ENCODE measurements at regions not wholly inside any gene's neighbourhood (a gene's known extent, or its start where the extent isn't known, plus 50 kb on each side); places are given as distances from the start of the nearest gene placed in this dataset.

DNA sequence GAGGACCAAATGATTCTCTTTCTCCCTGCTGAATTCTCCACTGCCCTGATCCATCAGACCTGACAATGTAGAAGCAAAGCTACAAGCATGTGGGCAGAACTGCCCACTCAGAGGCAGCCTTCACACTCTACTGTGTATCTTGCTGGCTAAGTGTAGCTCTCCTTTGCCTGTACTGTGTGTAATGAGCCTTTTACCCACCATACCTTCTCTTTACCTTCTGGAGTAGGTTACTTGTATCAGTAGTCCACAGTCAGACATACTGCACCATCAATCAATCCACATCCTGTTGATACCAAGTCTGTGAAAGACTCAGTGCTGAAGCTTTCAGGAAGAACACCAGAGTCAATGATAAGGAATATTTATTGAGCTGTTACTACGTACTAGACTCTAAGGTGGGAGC lies 440.7 kb upstream of the ARHGEF26 start:
- no peak for ATAC-seq
- TF ChIP-seq, protein P1, sequence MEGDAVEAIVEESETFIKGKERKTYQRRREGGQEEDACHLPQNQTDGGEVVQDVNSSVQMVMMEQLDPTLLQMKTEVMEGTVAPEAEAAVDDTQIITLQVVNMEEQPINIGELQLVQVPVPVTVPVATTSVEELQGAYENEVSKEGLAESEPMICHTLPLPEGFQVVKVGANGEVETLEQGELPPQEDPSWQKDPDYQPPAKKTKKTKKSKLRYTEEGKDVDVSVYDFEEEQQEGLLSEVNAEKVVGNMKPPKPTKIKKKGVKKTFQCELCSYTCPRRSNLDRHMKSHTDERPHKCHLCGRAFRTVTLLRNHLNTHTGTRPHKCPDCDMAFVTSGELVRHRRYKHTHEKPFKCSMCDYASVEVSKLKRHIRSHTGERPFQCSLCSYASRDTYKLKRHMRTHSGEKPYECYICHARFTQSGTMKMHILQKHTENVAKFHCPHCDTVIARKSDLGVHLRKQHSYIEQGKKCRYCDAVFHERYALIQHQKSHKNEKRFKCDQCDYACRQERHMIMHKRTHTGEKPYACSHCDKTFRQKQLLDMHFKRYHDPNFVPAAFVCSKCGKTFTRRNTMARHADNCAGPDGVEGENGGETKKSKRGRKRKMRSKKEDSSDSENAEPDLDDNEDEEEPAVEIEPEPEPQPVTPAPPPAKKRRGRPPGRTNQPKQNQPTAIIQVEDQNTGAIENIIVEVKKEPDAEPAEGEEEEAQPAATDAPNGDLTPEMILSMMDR (IDR thresholded peaks at IDR 0.05), result no peak
- TF ChIP-seq POLR2A (IDR thresholded peaks at IDR 0.05), result no peak
- WGBS, 2 donors, result 47 to 64% methylated on average over 1 of the region's 1 CpG
- intact Hi-C loops (cut with DNase I), result no loop called here
- Histone ChIP-seq H3K4me1 (no peaks in the 10 kb centered on the region), H3K36me3 (replicated peaks in 1 of 2; ENCODE audit: insufficient read depth in 1 of 2, low read depth in 2 of 2) (no peaks in the 10 kb centered on the region), H3K9me3 (no peaks in the 10 kb centered on the region), H3K27me3 (no peaks in the 10 kb centered on the region), H3K27ac (no peak overlapping the region), H3K4me3 (no peak overlapping the region)
- DNase-seq, result no peak

DNA sequence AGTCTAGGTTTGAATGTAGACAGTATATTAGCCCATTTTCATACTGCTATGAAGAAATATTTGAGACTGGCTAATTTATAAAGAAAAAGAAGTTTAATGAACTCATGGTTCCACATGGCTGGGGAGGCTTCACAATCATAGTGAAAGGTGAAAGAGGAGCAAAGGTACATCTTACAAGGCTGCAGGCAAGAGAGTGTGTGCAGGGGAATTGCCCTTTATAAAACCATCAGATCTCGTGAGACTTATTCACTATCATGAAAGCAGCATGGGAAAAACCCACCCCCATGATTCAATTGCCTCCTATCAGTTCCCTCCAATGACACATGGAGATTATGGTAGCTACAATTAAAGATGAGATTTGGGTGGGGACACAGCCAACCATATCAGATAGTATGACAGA lies 440.1 kb upstream of the ARHGEF26 start:
- Histone ChIP-seq H3K27ac (no peak overlapping the region), H3K4me3 (no peak overlapping the region), H3K27me3 (no peaks in the 10 kb centered on the region), H3K36me3 (replicated peaks in 1 of 2; ENCODE audit: insufficient read depth in 1 of 2, low read depth in 2 of 2) (no peaks in the 10 kb centered on the region), H3K4me1 (no peaks in the 10 kb centered on the region), H3K9me3 (no peaks in the 10 kb centered on the region)
- 47 to 53% methylated on average over 1 of the region's 1 CpG for WGBS, 2 donors
- TF ChIP-seq, protein P1 (IDR thresholded peaks at IDR 0.05), result no peak
- TF ChIP-seq POLR2A (IDR thresholded peaks at IDR 0.05), result no peak
- ATAC-seq (no peak), DNase-seq (no peak)
- intact Hi-C loops (cut with DNase I), result no loop called here

DNA sequence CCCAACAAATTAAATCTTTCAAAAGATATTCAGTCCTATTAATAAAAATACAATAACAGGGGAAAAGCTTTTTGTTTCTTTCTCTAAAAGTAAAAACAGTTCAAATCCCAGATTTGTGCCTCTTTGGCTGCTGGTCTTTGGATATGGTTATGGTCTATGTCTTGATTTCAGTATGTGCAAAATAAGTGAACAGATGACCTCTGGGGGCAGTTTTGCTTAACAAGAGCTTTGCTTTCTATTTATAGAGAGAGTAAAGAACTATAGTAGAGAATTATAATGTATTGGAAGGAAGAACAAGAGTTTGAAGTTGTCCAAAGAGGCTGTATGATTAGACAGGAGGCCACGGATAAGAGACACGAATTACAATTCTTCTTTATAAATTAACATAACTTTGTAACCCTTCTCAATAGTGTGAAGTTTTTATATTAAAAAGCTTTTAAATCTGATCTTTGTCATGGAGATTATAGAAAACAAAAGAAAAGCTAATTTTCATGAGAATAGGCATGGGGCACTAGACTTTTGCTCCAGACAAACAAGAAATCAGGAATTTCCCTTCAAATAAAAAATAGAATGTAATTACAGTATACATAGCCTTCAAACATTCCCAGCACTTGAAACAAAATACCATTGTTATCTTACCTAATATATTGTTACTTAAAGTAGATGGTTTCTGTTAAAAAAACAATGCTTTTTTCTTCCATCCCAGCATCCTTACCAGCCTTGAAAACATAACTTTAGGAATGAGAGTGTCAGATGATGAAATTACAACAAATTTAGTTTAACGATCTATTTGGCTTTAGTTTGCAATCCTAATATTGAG lies 432.7 kb upstream of the ARHGEF26 start:
- DNase-seq, result no peak
- Histone ChIP-seq H3K4me3 (no peak overlapping the region), H3K36me3 (replicated peaks in 1 of 2; ENCODE audit: insufficient read depth in 1 of 2, low read depth in 2 of 2) (no peaks in the 10 kb centered on the region), H3K27me3 (no peaks in the 10 kb centered on the region), H3K27ac (no peak overlapping the region), H3K9me3 (no peaks in the 10 kb centered on the region), H3K4me1 (no peaks in the 10 kb centered on the region)
- no peak for ATAC-seq
- intact Hi-C loops (cut with DNase I), result no loop called here
- 59 to 60% methylated on average over 3 of the region's 3 CpGs for WGBS, 2 donors
- TF ChIP-seq, protein P1 (IDR thresholded peaks at IDR 0.05), result no peak
- no peak for TF ChIP-seq POLR2A (IDR thresholded peaks at IDR 0.05)

DNA sequence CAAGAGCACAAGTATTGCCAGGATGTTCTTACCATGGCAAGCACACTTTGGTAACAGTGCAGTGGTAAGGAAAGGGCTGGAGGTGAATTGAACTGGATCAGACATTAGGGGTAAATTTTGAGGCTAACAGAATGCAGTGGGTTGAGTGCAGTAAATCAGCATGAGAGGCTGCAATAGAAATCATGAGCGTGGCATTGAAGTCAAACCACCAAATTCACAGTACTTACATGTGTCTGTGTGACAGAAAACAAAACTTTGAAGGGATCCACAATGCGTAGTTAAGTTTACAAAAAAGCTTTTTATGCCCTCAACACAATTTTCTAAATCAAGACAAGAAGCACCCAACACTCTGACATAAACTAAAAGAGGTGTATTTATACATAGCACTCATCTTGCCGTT lies 428.0 kb upstream of the ARHGEF26 start:
- 58 to 71% methylated on average over 3 of the region's 3 CpGs for WGBS, 2 donors
- Histone ChIP-seq H3K36me3 (replicated peaks in 1 of 2; ENCODE audit: insufficient read depth in 1 of 2, low read depth in 2 of 2) (no peaks in the 10 kb centered on the region), H3K4me1 (no peaks in the 10 kb centered on the region), H3K27ac (no peak overlapping the region), H3K4me3 (no peak overlapping the region), H3K27me3 (no peaks in the 10 kb centered on the region), H3K9me3 (no peaks in the 10 kb centered on the region)
- ATAC-seq (no peak), DNase-seq (no peak)
- TF ChIP-seq POLR2A (IDR thresholded peaks at IDR 0.05), result no peak
- TF ChIP-seq, protein P1 (IDR thresholded peaks at IDR 0.05), result no peak
- intact Hi-C loops (cut with DNase I), result no loop called here

DNA sequence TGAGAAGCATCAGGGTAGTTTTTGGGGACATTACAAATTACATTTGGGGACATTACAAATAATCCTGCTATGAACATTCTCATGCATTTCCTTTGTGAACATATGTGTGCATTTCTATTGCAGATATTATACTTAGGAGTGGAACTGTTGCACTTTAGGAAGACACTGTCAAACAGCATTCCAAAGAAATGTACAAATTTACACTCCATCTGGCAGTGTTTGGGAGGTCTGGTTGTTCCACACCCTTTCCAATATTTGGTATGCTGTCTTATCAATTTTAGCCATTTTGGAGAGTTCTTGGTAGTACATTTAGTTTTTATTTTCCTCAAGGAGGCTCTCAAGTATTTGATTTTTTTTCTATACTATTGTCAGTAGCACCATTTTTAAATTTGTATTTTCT lies 419.1 kb upstream of the ARHGEF26 start:
- H3K27ac ChIP-seq, result no peak overlapping the region
- TF ChIP-seq, protein P1 (IDR thresholded peaks at IDR 0.05), result no peak
- no peak for TF ChIP-seq POLR2A (IDR thresholded peaks at IDR 0.05)
- no peak for DNase-seq
- no peaks in the 10 kb centered on the region for H3K9me3 ChIP-seq
- no peaks in the 10 kb centered on the region for H3K27me3 ChIP-seq
- intact Hi-C loops (cut with DNase I), result no loop called here
- no peak overlapping the region for H3K4me3 ChIP-seq
- no peak for ATAC-seq
- no peaks in the 10 kb centered on the region for H3K36me3 ChIP-seq (replicated peaks in 1 of 2; ENCODE audit: insufficient read depth in 1 of 2, low read depth in 2 of 2)
- H3K4me1 ChIP-seq, result no peaks in the 10 kb centered on the region

All from body of pancreas (tissue), 4 donors.